ENCODE measurements at regions not wholly inside any gene's neighbourhood (a gene's known extent, or its start where the extent isn't known, plus 50 kb on each side); places are given as distances from the start of the nearest gene placed in this dataset.

GRCh38 chr2:133661392-133661791 lies 93.1 kb upstream of the NCKAP5 start:
- DNase-seq, result no peak
- WGBS, 4 donors, result 85 to 90% (median 88%) methylated on average over 4 of the region's 4 CpGs
- Histone ChIP-seq H3K4me1 (no peaks in the 10 kb centered on the region), H3K27me3 (no peaks in the 10 kb centered on the region), H3K9me3 (no peaks in the 10 kb centered on the region), H3K36me3 (no peaks in the 10 kb centered on the region), H3K27ac (no peak overlapping the region), H3K4me3 (no peak overlapping the region)
- no peak for ATAC-seq
- TF ChIP-seq CTCF (IDR thresholded peaks at IDR 0.05), result no peak
- no peak for TF ChIP-seq POLR2A (IDR thresholded peaks at IDR 0.05)
- intact Hi-C loops (cut with DNase I), result no loop called here

GRCh38 chr2:133666621-133667020 lies 98.4 kb upstream of the NCKAP5 start:
- no peaks in the 10 kb centered on the region for H3K4me1 ChIP-seq
- H3K27ac ChIP-seq, result no peak overlapping the region
- WGBS, 4 donors, result 85 to 88% (median 87%) methylated on average over 1 of the region's 1 CpG
- ATAC-seq (no peak), DNase-seq (no peak)
- no peak for TF ChIP-seq POLR2A (IDR thresholded peaks at IDR 0.05)
- no peak for TF ChIP-seq CTCF (IDR thresholded peaks at IDR 0.05)
- no peak overlapping the region for H3K4me3 ChIP-seq
- H3K36me3 ChIP-seq, result no peaks in the 10 kb centered on the region
- H3K9me3 ChIP-seq, result peaks cover 0 to 31% (median 16%) of the 10 kb centered on the region in 12 donors
- intact Hi-C loops (cut with DNase I), result no loop called here
- no peaks in the 10 kb centered on the region for H3K27me3 ChIP-seq

GRCh38 chr2:133667085-133667484 lies 98.8 kb upstream of the NCKAP5 start:
- ATAC-seq (no peak), DNase-seq (no peak)
- Histone ChIP-seq H3K27ac (no peak overlapping the region), H3K4me3 (no peak overlapping the region), H3K27me3 (no peaks in the 10 kb centered on the region), H3K4me1 (no peaks in the 10 kb centered on the region), H3K9me3 (peaks cover 0 to 31% (median 16%) of the 10 kb centered on the region in 12 donors), H3K36me3 (no peaks in the 10 kb centered on the region)
- intact Hi-C loops (cut with DNase I), result no loop called here
- TF ChIP-seq CTCF (IDR thresholded peaks at IDR 0.05) (no peak), POLR2A (IDR thresholded peaks at IDR 0.05) (no peak)

DNA sequence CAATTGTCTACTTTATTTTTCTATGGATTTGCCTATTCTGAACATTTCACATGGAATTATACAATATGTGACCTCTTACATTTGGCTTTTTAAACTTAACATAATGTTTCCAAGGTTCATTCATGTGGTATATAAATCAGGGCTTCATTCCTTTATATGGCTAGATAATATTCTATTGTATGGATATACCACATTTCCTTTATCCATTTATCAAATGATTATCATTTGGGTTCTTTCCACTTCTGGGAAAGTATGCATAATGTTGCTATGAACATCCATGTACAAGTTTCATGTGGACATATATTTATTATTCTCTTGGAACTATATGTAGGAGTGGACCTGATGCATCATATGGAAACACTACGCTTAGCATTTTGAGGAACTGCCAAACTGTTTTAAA lies 99.7 kb upstream of the NCKAP5 start:
- Histone ChIP-seq H3K36me3 (no peaks in the 10 kb centered on the region), H3K9me3 (peaks cover 0 to 31% (median 16%) of the 10 kb centered on the region in 12 donors), H3K4me1 (peaks cover 0 to under 1% (median 0%) of the 10 kb centered on the region in 12 donors), H3K4me3 (no peak overlapping the region), H3K27ac (no peak overlapping the region), H3K27me3 (no peaks in the 10 kb centered on the region)
- DNase-seq (no peak), ATAC-seq (no peak)
- TF ChIP-seq CTCF (IDR thresholded peaks at IDR 0.05), result no peak
- TF ChIP-seq POLR2A (IDR thresholded peaks at IDR 0.05), result no peak
- WGBS, 4 donors, result 96 to 98% (median 97%) methylated on average over 1 of the region's 1 CpG
- intact Hi-C loops (cut with DNase I), result no loop called here
